IMR-90 (cell line): ENCODE measurements at regions not wholly inside any gene's neighbourhood (a gene's known extent, or its start where the extent isn't known, plus 50 kb on each side); places are given as distances from the start of the nearest gene placed in this dataset.

Experiments used
- ATAC-seq: fragments of 200-7000 bp; cut with Tn5 transposase; 2 replicates; pipeline ENCODE4 v1.9.1; 2020; ENCODE audit warnings: low read depth, mild to moderate bottlenecking, moderate library complexity
- BruUV-seq: library from RNA; stranded (reverse); fragments of 400-500 nt; replicated peaks from 2 replicates; lab custom pipeline; 2021; lab: Mats Ljungman, UMichigan
- CTCF ChIA-PET: fragments of 300-600 bp; formaldehyde crosslinking; extraction: SDS; loops from one replicate; lab custom pipeline; 2021; ENCODE audit warnings: antibody characterized with exemption; lab: Yijun Ruan, JAX
- POLR2A ChIA-PET: fragments of 300-600 bp; sonication (Branson Sonifier 250); formaldehyde crosslinking; loops from one replicate; lab custom pipeline; 2022; ENCODE audit warnings: antibody characterized with exemption; ENCODE audit not compliant: unreplicated experiment; lab: Charles Lee
- DNase-seq: peaks from one replicate; pipeline ENCODE4 v3.0.0; 2013
- H2AFZ ChIP-seq: replicated peaks from 2 replicates; pipeline ENCODE3; 2013; ENCODE audit warnings: low read length, mild to moderate bottlenecking; ENCODE audit not compliant: poor library complexity
- H2AK5ac ChIP-seq: 2 replicates; pipeline ENCODE4 v1.6.1; 2013; ENCODE audit warnings: low read depth, low read length, inconsistent platforms
- H2AK9ac ChIP-seq: replicated peaks from 2 replicates; pipeline ENCODE3; 2013; ENCODE audit warnings: mild to moderate bottlenecking, low read depth, low read length, moderate library complexity; ENCODE audit not compliant: poor library complexity
- H2BK120ac ChIP-seq: 2 replicates; pipeline ENCODE4 v1.6.1; 2013; ENCODE audit warnings: low read depth, low read length, inconsistent platforms
- H2BK15ac ChIP-seq: 3 replicates; pipeline ENCODE4 v1.6.1; 2013; ENCODE audit warnings: low read depth, low read length, inconsistent platforms
- H2BK20ac ChIP-seq: 2 replicates; pipeline ENCODE4 v1.6.1; 2013; ENCODE audit warnings: low read depth, mild to moderate bottlenecking, inconsistent platforms, low read length, moderate library complexity
- H2BK5ac ChIP-seq: 2 replicates; pipeline ENCODE4 v1.6.1; 2013; ENCODE audit warnings: mild to moderate bottlenecking, low read depth, low read length, inconsistent platforms; ENCODE audit not compliant: poor library complexity, severe bottlenecking
- H3K14ac ChIP-seq: replicated peaks from 2 replicates; pipeline ENCODE4 v1.6.1; 2013; ENCODE audit warnings: low read depth, low read length, inconsistent platforms
- H3K18ac ChIP-seq: 2 replicates; pipeline ENCODE4 v1.6.1; 2013; ENCODE audit warnings: low read depth, low read length, control low read depth
- H3K23ac ChIP-seq: 2 replicates; pipeline ENCODE4 v1.6.1; 2013; ENCODE audit warnings: low read depth, low read length, inconsistent platforms
- H3K27ac ChIP-seq: 2 replicates; pipeline ENCODE4 v1.5.1; 2013; ENCODE audit warnings: mild to moderate bottlenecking, control low read depth, low read length; ENCODE audit not compliant: insufficient read depth
- H3K27me3 ChIP-seq: 2 replicates; pipeline ENCODE4 v1.6.1; 2013; ENCODE audit warnings: low read length; ENCODE audit not compliant: control insufficient read depth, insufficient read depth
- H3K36me3 ChIP-seq: 2 replicates; pipeline ENCODE4 v1.6.1; 2013; ENCODE audit warnings: low read length, mixed read lengths; ENCODE audit not compliant: control insufficient read depth, insufficient read depth
- H3K4ac ChIP-seq: 2 replicates; pipeline ENCODE4 v1.6.1; 2013; ENCODE audit warnings: low read depth, low read length, inconsistent platforms
- H3K4me1 ChIP-seq: 2 replicates; pipeline ENCODE4 v1.6.1; 2013; ENCODE audit warnings: low read length, mixed read lengths; ENCODE audit not compliant: control insufficient read depth, insufficient read depth
- H3K4me2 ChIP-seq: 2 replicates; pipeline ENCODE4 v1.6.1; 2013; ENCODE audit warnings: low read depth, mild to moderate bottlenecking, control low read depth, low read length, moderate library complexity
- H3K4me3 ChIP-seq: 2 replicates; pipeline ENCODE4 v1.5.1; 2013; ENCODE audit warnings: low read depth, mild to moderate bottlenecking, control low read depth, low read length, moderate library complexity; ENCODE audit not compliant: insufficient read depth
- H3K56ac ChIP-seq: 2 replicates; pipeline ENCODE4 v1.6.1; 2013; ENCODE audit warnings: low read length, inconsistent platforms; ENCODE audit not compliant: insufficient read depth; ENCODE audit errors: extremely low read depth
- H3K79me1 ChIP-seq, 2 experiments: 2 replicates each; pipeline ENCODE4 v1.6.1; 2013; ENCODE audit warnings: low read length in 2 of 2, inconsistent platforms in 1 of 2, low read depth in 1 of 2
- H3K9ac ChIP-seq: 2 replicates; pipeline ENCODE4 v1.6.1; 2013; ENCODE audit warnings: low read depth, low read length, control low read depth
- H3K9me1 ChIP-seq: 2 replicates; pipeline ENCODE4 v1.6.1; 2013; ENCODE audit warnings: low read length, inconsistent platforms; ENCODE audit not compliant: insufficient read depth
- H3K9me3 ChIP-seq: 2 replicates; pipeline ENCODE4 v1.6.1; 2013; ENCODE audit warnings: low read length; ENCODE audit not compliant: control insufficient read depth, insufficient read depth
- H4K20me1 ChIP-seq: 2 replicates; pipeline ENCODE4 v1.6.1; 2013; ENCODE audit warnings: low read length, inconsistent platforms; ENCODE audit not compliant: insufficient read depth
- H4K5ac ChIP-seq: 2 replicates; pipeline ENCODE4 v1.6.1; 2013; ENCODE audit warnings: mild to moderate bottlenecking, low read depth, low read length, control low read depth
- H4K8ac ChIP-seq, 2 experiments: 2 replicates each; pipeline ENCODE4 v1.6.1; 2013; ENCODE audit warnings: low read depth in 2 of 2, low read length in 2 of 2, control low read depth in 1 of 2, inconsistent platforms in 1 of 2
- H4K91ac ChIP-seq: 2 replicates; pipeline ENCODE4 v1.6.1; 2013; ENCODE audit warnings: low read depth, low read length, inconsistent platforms; ENCODE audit not compliant: insufficient read depth
- CHD1 ChIP-seq: IDR thresholded peaks from 2 replicates; pipeline ENCODE4 v1.6.1; 2012; ENCODE audit warnings: low read depth, low read length, improper control_type of control experiment
- CTCF ChIP-seq: conservative IDR thresholded peaks from 2 replicates; pipeline ENCODE4 v1.5.1; 2012; ENCODE audit warnings: mild to moderate bottlenecking, low read depth, low read length, improper control_type of control experiment
- MAFK ChIP-seq: IDR thresholded peaks from 2 replicates; pipeline ENCODE4 v1.6.1; 2012; ENCODE audit warnings: low read depth, low read length, improper control_type of control experiment
- MAZ ChIP-seq: IDR thresholded peaks from 2 replicates; pipeline ENCODE4 v1.6.1; 2012; ENCODE audit warnings: low read depth, mild to moderate bottlenecking, low read length, improper control_type of control experiment, moderate library complexity, borderline replicate concordance
- MXI1 ChIP-seq: IDR thresholded peaks from 2 replicates; pipeline ENCODE4 v1.6.1; 2012; ENCODE audit warnings: low read depth, mild to moderate bottlenecking, low read length, moderate library complexity, borderline replicate concordance
- RFX5 ChIP-seq: IDR thresholded peaks from 2 replicates; pipeline ENCODE4 v1.8.0; 2012; ENCODE audit warnings: low read depth, mild to moderate bottlenecking, low read length, moderate library complexity
- SMC3 ChIP-seq: fragments of 150-350 bp; IDR thresholded peaks from 2 replicates; pipeline ENCODE4 v1.6.1; 2016; ENCODE audit warnings: low read depth, mild to moderate bottlenecking, antibody characterized with exemption, low read length, moderate library complexity
- WGBS, 2 experiments: methylation state at CpG; one replicate each; pipeline versions ENCODE4 v1.1.5 to v1.1.7; 2013; ENCODE audit warnings: missing lambda C conversion rate in 2 of 2; ENCODE audit not compliant: insufficient read length in 1 of 2; ENCODE audit errors: extremely low coverage in 2 of 2; 5-methylcytosine and 5-hydroxymethylcytosine counted together
- dilution Hi-C: fragments of 300-500 bp; cut with HindIII; formaldehyde crosslinking; loops from one replicate; pipeline ENCODE4 v1.14.3; 2018; ENCODE audit warnings: low sequenced_read_pairs; ENCODE audit not compliant: unreplicated experiment
- in situ Hi-C: fragments of 300-500 bp; cut with MboI; formaldehyde crosslinking; loops from 3 replicates; pipeline ENCODE4 v1.14.3; 2019; ENCODE audit warnings: low sequenced_read_pairs, inconsistent platforms, mixed read lengths
- intact Hi-C: fragments of 100-400 bp; cut with micrococcal nuclease; formaldehyde crosslinking; loops from 2 replicates; pipeline ENCODE4 v1.10.0; 2022

GRCh38 chr7:112882022-112882421 is 91.8 kb upstream of the TMEM168 start:
- Histone ChIP-seq H2BK120ac (no peak overlapping the region), H3K4ac (no peak overlapping the region), H3K56ac (no peak overlapping the region), H3K9me3 (no peaks in the 10 kb centered on the region), H2BK20ac (no peak overlapping the region), H3K18ac (no peak overlapping the region), H2BK5ac (no peak overlapping the region), H3K9me1 (no peaks in the 10 kb centered on the region; the same call in 1 of the 2 replicates), H3K79me1 (peaks cover 2 to 9% of the 10 kb centered on the region in 2 experiments; a peak in 1 of 4 replicates), H4K8ac (no peak overlapping the region), H4K5ac (no peak overlapping the region), H3K23ac (no peak overlapping the region), H2AFZ (no peak overlapping the region), H3K4me2 (no peak overlapping the region), H3K27ac (no peak overlapping the region), H2AK9ac (no peak overlapping the region), H2BK15ac (no peak overlapping the region), H3K36me3 (peaks cover 3% of the 10 kb centered on the region; the same call in 1 of the 2 replicates), H3K4me1 (peaks cover 2% of the 10 kb centered on the region), H4K20me1 (no peaks in the 10 kb centered on the region), H3K14ac (no peak overlapping the region), H2AK5ac (no peak overlapping the region), H3K27me3 (no peaks in the 10 kb centered on the region), H4K91ac (no peak overlapping the region), H3K4me3 (no peak overlapping the region), H3K9ac (no peak overlapping the region)
- BruUV-seq: no TSS peak
- no peak for ATAC-seq
- POLR2A ChIA-PET: no interaction called here
- CTCF ChIA-PET: interaction anchor here (1.1 kb wide), 1 partner anchor 332 kb away, joined by 3 read pairs; no protein-coding TSS in a partner anchor
- in situ Hi-C loops (loop anchor here (25.0 kb wide), 1 partner anchor 1120 kb away; no protein-coding TSS in a partner anchor), intact Hi-C loops (no loop called here), dilution Hi-C loops (no loop called here)
- WGBS, 2 experiments: 100% methylated on average over 1 of the region's 4 CpGs; no CpG with 5 or more reads in 1 of the 2 experiments
- TF ChIP-seq MXI1 (no peak), MAZ (no peak), RFX5 (no peak), CTCF (no peak), CHD1 (no peak), MAFK (0 out of 2 replicates have a peak, but pooled peaks have one; percentile 22), SMC3 (no peak)
- DNase-seq: no peak
